ENCODE measurements at regions not wholly inside any gene's neighbourhood (a gene's known extent, or its start where the extent isn't known, plus 50 kb on each side); places are given as distances from the start of the nearest gene placed in this dataset.

DNA sequence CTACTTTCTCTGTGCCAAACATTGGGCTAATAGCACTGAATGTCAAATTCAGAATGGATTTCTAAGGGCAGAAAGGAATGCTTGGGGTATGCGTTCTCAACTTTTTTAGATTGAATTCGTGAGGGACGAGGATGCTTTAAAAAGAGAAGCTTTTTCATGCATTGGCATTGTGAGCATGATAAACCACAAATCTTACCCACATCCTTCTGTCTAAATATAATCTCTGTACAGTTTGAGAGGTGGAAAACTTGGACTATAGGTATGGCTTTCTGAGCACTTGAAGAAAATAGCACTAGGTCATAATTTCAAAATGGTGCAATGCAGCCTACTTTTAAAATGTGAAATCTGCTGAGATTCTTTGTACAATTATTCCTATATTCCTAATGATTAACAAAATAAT lies 71.4 kb upstream of the HHIP start:
- TF ChIP-seq ZFP30 (CRISPR knock-in tag; IDR thresholded peaks at IDR 0.05): no peak
- TF ChIP-seq, protein P1, sequence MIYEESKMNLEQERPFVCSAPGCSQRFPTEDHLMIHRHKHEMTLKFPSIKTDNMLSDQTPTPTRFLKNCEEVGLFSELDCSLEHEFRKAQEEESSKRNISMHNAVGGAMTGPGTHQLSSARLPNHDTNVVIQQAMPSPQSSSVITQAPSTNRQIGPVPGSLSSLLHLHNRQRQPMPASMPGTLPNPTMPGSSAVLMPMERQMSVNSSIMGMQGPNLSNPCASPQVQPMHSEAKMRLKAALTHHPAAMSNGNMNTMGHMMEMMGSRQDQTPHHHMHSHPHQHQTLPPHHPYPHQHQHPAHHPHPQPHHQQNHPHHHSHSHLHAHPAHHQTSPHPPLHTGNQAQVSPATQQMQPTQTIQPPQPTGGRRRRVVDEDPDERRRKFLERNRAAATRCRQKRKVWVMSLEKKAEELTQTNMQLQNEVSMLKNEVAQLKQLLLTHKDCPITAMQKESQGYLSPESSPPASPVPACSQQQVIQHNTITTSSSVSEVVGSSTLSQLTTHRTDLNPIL (CRISPR knock-in tag; IDR thresholded peaks at IDR 0.05; ENCODE audit: low read depth): no peak
- TF ChIP-seq ARNTL (CRISPR knock-in tag; IDR thresholded peaks at IDR 0.05; ENCODE audit: borderline replicate concordance, low read depth): no peak
- TF ChIP-seq, protein P2, sequence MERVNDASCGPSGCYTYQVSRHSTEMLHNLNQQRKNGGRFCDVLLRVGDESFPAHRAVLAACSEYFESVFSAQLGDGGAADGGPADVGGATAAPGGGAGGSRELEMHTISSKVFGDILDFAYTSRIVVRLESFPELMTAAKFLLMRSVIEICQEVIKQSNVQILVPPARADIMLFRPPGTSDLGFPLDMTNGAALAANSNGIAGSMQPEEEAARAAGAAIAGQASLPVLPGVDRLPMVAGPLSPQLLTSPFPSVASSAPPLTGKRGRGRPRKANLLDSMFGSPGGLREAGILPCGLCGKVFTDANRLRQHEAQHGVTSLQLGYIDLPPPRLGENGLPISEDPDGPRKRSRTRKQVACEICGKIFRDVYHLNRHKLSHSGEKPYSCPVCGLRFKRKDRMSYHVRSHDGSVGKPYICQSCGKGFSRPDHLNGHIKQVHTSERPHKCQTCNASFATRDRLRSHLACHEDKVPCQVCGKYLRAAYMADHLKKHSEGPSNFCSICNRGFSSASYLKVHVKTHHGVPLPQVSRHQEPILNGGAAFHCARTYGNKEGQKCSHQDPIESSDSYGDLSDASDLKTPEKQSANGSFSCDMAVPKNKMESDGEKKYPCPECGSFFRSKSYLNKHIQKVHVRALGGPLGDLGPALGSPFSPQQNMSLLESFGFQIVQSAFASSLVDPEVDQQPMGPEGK (CRISPR knock-in tag; IDR thresholded peaks at IDR 0.05; ENCODE audit: borderline replicate concordance): no peak
- TF ChIP-seq CSDC2 (CRISPR knock-in tag; IDR thresholded peaks at IDR 0.05): no peak
- TF ChIP-seq, protein P3, sequence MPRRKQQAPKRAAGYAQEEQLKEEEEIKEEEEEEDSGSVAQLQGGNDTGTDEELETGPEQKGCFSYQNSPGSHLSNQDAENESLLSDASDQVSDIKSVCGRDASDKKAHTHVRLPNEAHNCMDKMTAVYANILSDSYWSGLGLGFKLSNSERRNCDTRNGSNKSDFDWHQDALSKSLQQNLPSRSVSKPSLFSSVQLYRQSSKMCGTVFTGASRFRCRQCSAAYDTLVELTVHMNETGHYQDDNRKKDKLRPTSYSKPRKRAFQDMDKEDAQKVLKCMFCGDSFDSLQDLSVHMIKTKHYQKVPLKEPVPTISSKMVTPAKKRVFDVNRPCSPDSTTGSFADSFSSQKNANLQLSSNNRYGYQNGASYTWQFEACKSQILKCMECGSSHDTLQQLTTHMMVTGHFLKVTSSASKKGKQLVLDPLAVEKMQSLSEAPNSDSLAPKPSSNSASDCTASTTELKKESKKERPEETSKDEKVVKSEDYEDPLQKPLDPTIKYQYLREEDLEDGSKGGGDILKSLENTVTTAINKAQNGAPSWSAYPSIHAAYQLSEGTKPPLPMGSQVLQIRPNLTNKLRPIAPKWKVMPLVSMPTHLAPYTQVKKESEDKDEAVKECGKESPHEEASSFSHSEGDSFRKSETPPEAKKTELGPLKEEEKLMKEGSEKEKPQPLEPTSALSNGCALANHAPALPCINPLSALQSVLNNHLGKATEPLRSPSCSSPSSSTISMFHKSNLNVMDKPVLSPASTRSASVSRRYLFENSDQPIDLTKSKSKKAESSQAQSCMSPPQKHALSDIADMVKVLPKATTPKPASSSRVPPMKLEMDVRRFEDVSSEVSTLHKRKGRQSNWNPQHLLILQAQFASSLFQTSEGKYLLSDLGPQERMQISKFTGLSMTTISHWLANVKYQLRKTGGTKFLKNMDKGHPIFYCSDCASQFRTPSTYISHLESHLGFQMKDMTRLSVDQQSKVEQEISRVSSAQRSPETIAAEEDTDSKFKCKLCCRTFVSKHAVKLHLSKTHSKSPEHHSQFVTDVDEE (CRISPR knock-in tag; IDR thresholded peaks at IDR 0.05): no peak
- no peak for TF ChIP-seq OSR1 (CRISPR knock-in tag; IDR thresholded peaks at IDR 0.05)
- TF ChIP-seq TCF4 (CRISPR knock-in tag; IDR thresholded peaks at IDR 0.05; ENCODE audit: borderline replicate concordance): no peak
- TF ChIP-seq ZNF565 (CRISPR knock-in tag; conservative IDR thresholded peaks at IDR 0.05; ENCODE audit: low read depth): no peak
- TF ChIP-seq ZNF8 (CRISPR knock-in tag; IDR thresholded peaks at IDR 0.05): no peak
- no peak for TF ChIP-seq ZFP3 (CRISPR knock-in tag; IDR thresholded peaks at IDR 0.05)
- TF ChIP-seq ZNF70 (CRISPR knock-in tag; IDR thresholded peaks at IDR 0.05): no peak
- no peak for TF ChIP-seq PPARA (CRISPR knock-in tag; IDR thresholded peaks at IDR 0.05; ENCODE audit: borderline replicate concordance)
